Brain microvascular endothelial cell (primary cell): ENCODE measurements at regions not wholly inside any gene's neighbourhood (a gene's known extent, or its start where the extent isn't known, plus 50 kb on each side); places are given as distances from the start of the nearest gene placed in this dataset.

Source experiments
- DNase-seq: peaks from one replicate; pipeline ENCODE4 v3.0.0-alpha.2; 2020
- H3K27ac ChIP-seq: fragments of 250-450 bp; sonication (Bioruptor Pico); 2 replicates; pipeline ENCODE4 v1.5.1; 2020; ENCODE audit warnings: mild to moderate bottlenecking, moderate library complexity
- H3K27me3 ChIP-seq: fragments of 250-450 bp; sonication (Bioruptor Pico); replicated peaks from 2 replicates; pipeline ENCODE4 v1.5.1; 2020; ENCODE audit warnings: mild to moderate bottlenecking
- H3K36me3 ChIP-seq: fragments of 250-450 bp; sonication (Bioruptor Pico); replicated peaks from 2 replicates; pipeline ENCODE4 v1.5.1; 2020; ENCODE audit warnings: mild to moderate bottlenecking
- H3K4me3 ChIP-seq: 2 replicates; pipeline ENCODE4 v1.5.1; 2011; ENCODE audit warnings: low read depth, mild to moderate bottlenecking, control low read depth, low read length, moderate library complexity
- in situ Hi-C: cut with HindIII; loops from 2 replicates; pipeline ENCODE4 v1.10.0; 2017; ENCODE audit warnings: low sequenced_read_pairs, low pct_ligation_motif_present
- TF ChIP-seq, protein P1 (sequence below): IDR thresholded peaks from 2 replicates; pipeline ENCODE4 v1.5.1; 2011; ENCODE audit warnings: low read depth, mild to moderate bottlenecking, moderate library complexity, low read length, control low read depth, inconsistent platforms; ENCODE audit errors: missing control alignments

DNA sequence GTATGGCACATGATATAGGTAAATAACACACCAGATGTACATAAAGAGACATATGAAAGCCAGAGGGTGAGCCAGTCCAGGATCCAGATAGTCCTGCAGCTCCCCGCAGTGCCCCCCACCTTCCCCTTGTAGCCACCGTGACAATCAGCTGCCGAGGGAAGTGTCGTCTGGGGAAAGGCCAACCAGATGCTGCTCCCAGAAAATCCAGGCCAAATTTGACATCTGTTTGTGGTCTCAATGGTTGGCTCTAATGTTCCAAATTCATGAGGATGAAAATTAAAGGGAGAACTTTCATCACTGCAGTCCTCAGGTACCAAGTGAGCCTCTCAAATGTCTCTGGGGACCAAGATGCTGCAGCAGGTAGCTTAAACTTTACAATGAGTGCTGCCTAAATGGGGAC is 210.3 kb downstream of the PTEN start:
- in situ Hi-C loops, result no loop called here
- no peak overlapping the region for H3K27ac ChIP-seq
- TF ChIP-seq, protein P1, sequence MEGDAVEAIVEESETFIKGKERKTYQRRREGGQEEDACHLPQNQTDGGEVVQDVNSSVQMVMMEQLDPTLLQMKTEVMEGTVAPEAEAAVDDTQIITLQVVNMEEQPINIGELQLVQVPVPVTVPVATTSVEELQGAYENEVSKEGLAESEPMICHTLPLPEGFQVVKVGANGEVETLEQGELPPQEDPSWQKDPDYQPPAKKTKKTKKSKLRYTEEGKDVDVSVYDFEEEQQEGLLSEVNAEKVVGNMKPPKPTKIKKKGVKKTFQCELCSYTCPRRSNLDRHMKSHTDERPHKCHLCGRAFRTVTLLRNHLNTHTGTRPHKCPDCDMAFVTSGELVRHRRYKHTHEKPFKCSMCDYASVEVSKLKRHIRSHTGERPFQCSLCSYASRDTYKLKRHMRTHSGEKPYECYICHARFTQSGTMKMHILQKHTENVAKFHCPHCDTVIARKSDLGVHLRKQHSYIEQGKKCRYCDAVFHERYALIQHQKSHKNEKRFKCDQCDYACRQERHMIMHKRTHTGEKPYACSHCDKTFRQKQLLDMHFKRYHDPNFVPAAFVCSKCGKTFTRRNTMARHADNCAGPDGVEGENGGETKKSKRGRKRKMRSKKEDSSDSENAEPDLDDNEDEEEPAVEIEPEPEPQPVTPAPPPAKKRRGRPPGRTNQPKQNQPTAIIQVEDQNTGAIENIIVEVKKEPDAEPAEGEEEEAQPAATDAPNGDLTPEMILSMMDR, result no peak
- no peak for DNase-seq
- no peak overlapping the region for H3K4me3 ChIP-seq
- no peaks in the 10 kb centered on the region for H3K36me3 ChIP-seq
- H3K27me3 ChIP-seq, result no peaks in the 10 kb centered on the region

DNA sequence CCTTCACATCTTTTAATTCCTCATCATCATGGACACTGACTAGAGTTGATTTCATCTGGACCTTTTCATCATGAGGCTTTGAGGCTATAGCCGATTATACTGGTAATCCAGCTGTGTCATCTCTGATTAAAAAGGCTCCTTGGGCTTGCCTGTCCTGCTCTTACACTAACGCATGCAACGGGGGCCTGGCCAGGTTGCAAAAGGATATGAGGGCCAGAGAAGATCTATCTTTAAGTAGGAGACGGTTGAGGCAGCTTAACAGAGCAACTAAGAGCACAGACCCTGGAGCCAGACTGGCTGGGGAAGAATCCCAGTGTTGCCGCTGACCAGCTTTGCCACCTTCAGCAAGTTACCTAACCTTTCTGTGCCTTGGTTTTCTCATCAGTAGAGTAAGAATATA is 211.5 kb downstream of the PTEN start:
- DNase-seq, result no peak
- Histone ChIP-seq H3K27me3 (no peaks in the 10 kb centered on the region), H3K27ac (no peak overlapping the region), H3K4me3 (no peak overlapping the region), H3K36me3 (no peaks in the 10 kb centered on the region)
- in situ Hi-C loops, result no loop called here
- TF ChIP-seq, protein P1, result no peak

- no peak overlapping the region for H3K4me3 ChIP-seq
- H3K36me3 ChIP-seq, result no peaks in the 10 kb centered on the region
- H3K27me3 ChIP-seq, result no peaks in the 10 kb centered on the region
- TF ChIP-seq, protein P1, result no peak
- H3K27ac ChIP-seq, result no peak overlapping the region
- in situ Hi-C loops, result no loop called here
- no peak for DNase-seq
These were observed 212.8 kb downstream of the PTEN start for GRCh38 chr10:88076027-88076880.

DNA sequence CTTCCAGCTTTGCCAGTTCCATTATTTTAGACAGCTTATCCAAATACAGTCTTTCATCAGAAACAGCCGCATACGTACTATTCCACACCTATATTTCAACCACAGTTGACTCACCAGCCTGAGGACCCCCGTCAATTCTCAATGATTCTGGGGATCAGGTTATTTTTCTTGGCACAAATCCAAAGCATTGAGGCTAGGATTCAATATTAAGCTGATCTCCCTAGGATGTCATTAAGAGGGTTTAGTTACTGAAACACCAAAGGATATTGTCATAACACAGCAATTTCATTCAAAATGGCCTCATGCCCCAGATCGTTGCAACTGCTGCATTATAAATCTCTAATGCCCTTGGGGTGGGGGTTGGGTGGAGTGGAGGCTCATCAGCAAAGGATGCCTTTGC is 214.6 kb downstream of the PTEN start:
- no peaks in the 10 kb centered on the region for H3K36me3 ChIP-seq
- in situ Hi-C loops, result no loop called here
- no peak overlapping the region for H3K4me3 ChIP-seq
- TF ChIP-seq, protein P1, result no peak
- H3K27me3 ChIP-seq, result no peaks in the 10 kb centered on the region
- no peak for DNase-seq
- no peak overlapping the region for H3K27ac ChIP-seq

DNA sequence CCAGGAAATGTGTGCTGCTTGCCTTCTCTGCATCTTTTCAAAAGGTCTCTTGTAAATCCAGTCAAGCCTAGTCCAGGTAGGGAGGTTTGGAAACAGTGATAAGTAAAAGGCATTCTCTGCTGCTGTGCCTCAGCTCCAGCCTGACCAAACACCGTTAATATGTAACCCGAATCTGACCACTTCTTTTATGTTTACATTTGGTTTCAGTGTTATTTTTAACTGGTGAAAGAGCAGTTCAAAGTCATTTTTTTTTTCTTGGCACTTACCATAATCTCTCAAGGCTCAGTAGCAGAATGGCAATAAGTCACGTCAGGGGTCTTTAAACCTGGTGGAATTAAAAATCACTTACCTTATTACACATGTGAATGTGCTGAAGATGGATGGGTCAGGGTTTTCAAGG is 216.8 kb downstream of the PTEN start:
- Histone ChIP-seq H3K27ac (no peak overlapping the region), H3K27me3 (no peaks in the 10 kb centered on the region), H3K4me3 (no peak overlapping the region), H3K36me3 (no peaks in the 10 kb centered on the region)
- DNase-seq, result peak; percentile 24
- in situ Hi-C loops, result no loop called here
- TF ChIP-seq, protein P1, result no peak
